Heart right ventricle (tissue), 16 donors: ENCODE measurements at regions not wholly inside any gene's neighbourhood (a gene's known extent, or its start where the extent isn't known, plus 50 kb on each side); places are given as distances from the start of the nearest gene placed in this dataset.

Source experiments
- ATAC-seq, 8 donors: fragments of 200-7000 bp; cut with Tn5 transposase; one replicate each; pipeline ENCODE4 v1.9.1; 2020; ENCODE audit warnings: mild to moderate bottlenecking in 8 of 8, moderate library complexity in 8 of 8, moderate number of reproducible peaks in 1 of 8
- DNase-seq, 2 donors: peaks; one replicate each; pipeline ENCODE4 v3.0.0-alpha.2; 2020
- H3K27ac ChIP-seq, 10 donors: fragments of 200-600 bp; sonication (generic) in 2 of 10; one replicate each; pipeline versions ENCODE4 v1.5.0 to v1.8.0; 2020 to 2022; ENCODE audit warnings: mild to moderate bottlenecking in 3 of 10
- H3K27me3 ChIP-seq, 7 donors: fragments of 200-600 bp; one replicate each; pipeline ENCODE4 v1.8.0; 2021 to 2022; ENCODE audit warnings: mild to moderate bottlenecking in 2 of 7
- H3K36me3 ChIP-seq, 9 donors: fragments of 200-600 bp; sonication (generic) in 1 of 9; one replicate each; pipeline versions ENCODE4 v1.5.0 to v1.8.0; 2020 to 2022; ENCODE audit warnings: mild to moderate bottlenecking in 2 of 9
- H3K4me1 ChIP-seq, 9 donors: fragments of 200-600 bp; sonication (generic) in 1 of 9; one replicate each; pipeline versions ENCODE4 v1.5.0 to v1.8.0; 2020 to 2022; ENCODE audit warnings: mild to moderate bottlenecking in 4 of 9
- H3K4me3 ChIP-seq, 10 donors: fragments of 200-600 bp; sonication (generic) in 2 of 10; one replicate each; pipeline versions ENCODE4 v1.5.0 to v1.8.0; 2020 to 2022; ENCODE audit warnings: mild to moderate bottlenecking in 7 of 10, moderate library complexity in 2 of 10
- H3K9me3 ChIP-seq, 11 donors: fragments of 200-600 bp in 10 of 11; sonication (generic) in 2 of 11; one replicate each; pipeline versions ENCODE4 v1.5.0 to v1.8.0; 2013 to 2022; ENCODE audit warnings: mild to moderate bottlenecking in 2 of 11, control low read depth in 1 of 11, moderate library complexity in 1 of 11
- WGBS, 2 donors: extraction: QIAGEN DNeasy Blood & Tissue Kit; methylation state at CpG; one replicate each; pipeline ENCODE4 v1.1.7; 2013; ENCODE audit warnings: inconsistent platforms in 1 of 2; 5-methylcytosine and 5-hydroxymethylcytosine counted together
- intact Hi-C, 10 donors: fragments of 100-400 bp; cut with DNase I; formaldehyde crosslinking; loops; one replicate each; pipeline versions ENCODE4 v1.11.1 to v1.14.2; 2022
- TF ChIP-seq, protein P1 (sequence below), 9 donors: fragments of 200-600 bp; sonication (generic) in 2 of 9; IDR thresholded peaks; one replicate each; pipeline versions ENCODE4 v1.5.0 to v1.8.0; 2021 to 2022; ENCODE audit warnings: antibody characterized with exemption in 9 of 9, mild to moderate bottlenecking in 5 of 9, moderate library complexity in 1 of 9
- donor health status: Arrhythmogenic right ventricular cardiomyopathy.
- donor health status: ischemic (EF 13 %, LVEDD 7.1; RV severe dilation, severe dysfunction).
- donor health status: healthy with polysubstance abuse.
- donor health status: DM: no; HTN: yes; CAD: no.
- donor health status: DM: no; HTN: no; CAD: no.
- donor health status: ischemic (EF 25% LVEDD 6.9; RV normal size, moderate dysfunction).
- donor health status: ischemic (EF 25% LVEDD 5.7; RV mildly dilated, moderate dysfunction).
- donor health status: healthy.
- donor health status: DM: yes; HTN: yes; CAD: no.
- donor health status: Ischemic cardiomyopathy.
- donor health status: ischemic (EF 35%, LVEDD 5.7; RV mildly dilated, moderate dysfunction).
- donor health status: nonischemic (EF 11% LVEDD 7.7; RV severe dilation, severe dysfunction).
- donor health status: DM: yes; HTN: yes; CAD: no.
- donor health status: PGD.
- donor health status: ischemic (EF 29% LVEDD 5.4; RV normal size, mild dysfunction).
- donor health status: nonischemic (EF 23%, LVEDD 6.1; RV moderate dilation, normal function).

DNA sequence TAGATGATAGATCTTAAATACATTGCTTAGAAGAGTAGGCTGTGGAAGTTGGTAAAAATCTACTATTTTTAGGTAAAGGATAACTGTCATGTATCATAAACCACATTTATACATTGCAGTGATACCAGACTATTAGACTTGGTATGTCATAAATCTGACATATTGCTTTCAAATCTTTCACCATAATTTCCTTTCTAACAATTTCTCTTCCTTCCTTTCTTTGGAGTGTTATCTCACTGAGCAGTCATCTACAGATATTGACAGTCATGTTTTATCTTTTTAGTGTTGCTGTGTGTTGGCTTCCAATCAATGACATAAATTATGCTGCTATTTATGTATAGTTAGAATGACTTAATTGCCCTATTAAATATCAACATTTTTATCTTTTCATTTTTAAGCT is 588.7 kb downstream of the TUSC7 start:
- TF ChIP-seq, protein P1, sequence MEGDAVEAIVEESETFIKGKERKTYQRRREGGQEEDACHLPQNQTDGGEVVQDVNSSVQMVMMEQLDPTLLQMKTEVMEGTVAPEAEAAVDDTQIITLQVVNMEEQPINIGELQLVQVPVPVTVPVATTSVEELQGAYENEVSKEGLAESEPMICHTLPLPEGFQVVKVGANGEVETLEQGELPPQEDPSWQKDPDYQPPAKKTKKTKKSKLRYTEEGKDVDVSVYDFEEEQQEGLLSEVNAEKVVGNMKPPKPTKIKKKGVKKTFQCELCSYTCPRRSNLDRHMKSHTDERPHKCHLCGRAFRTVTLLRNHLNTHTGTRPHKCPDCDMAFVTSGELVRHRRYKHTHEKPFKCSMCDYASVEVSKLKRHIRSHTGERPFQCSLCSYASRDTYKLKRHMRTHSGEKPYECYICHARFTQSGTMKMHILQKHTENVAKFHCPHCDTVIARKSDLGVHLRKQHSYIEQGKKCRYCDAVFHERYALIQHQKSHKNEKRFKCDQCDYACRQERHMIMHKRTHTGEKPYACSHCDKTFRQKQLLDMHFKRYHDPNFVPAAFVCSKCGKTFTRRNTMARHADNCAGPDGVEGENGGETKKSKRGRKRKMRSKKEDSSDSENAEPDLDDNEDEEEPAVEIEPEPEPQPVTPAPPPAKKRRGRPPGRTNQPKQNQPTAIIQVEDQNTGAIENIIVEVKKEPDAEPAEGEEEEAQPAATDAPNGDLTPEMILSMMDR (IDR thresholded peaks at IDR 0.05): no peak
- DNase-seq: no peak
- H3K9me3 ChIP-seq: peaks cover 0 to 2% (median 0%) of the 10 kb centered on the region in 11 donors
- no peaks in the 10 kb centered on the region for H3K4me1 ChIP-seq
- no peak overlapping the region for H3K4me3 ChIP-seq
- intact Hi-C loops: no loop called here
- H3K36me3 ChIP-seq: no peaks in the 10 kb centered on the region
- H3K27me3 ChIP-seq: no peaks in the 10 kb centered on the region
- H3K27ac ChIP-seq: no peak overlapping the region
- no peak for ATAC-seq

DNA sequence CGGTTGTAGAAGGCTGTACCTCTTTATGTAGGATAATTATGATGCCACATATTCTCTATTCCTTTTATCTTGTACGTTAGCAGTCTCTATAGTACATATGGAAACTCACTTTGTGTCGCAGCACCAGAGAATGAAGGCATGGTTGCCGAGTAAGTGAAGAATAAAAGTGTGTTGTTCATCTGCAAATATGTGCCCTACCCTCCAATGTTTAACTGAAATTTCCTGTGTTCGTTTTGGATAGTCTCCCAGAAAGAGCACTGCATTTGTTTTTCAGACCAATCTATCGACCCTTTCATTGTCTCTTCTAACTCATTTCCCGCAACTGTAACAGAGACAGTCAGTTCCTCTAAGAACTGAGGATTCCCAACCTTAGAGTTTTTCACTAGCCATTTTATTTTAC is 592.8 kb downstream of the TUSC7 start:
- Histone ChIP-seq H3K27ac (no peak overlapping the region), H3K4me3 (no peak overlapping the region), H3K36me3 (no peaks in the 10 kb centered on the region), H3K9me3 (peaks cover 0 to 2% (median 0%) of the 10 kb centered on the region in 11 donors), H3K27me3 (no peaks in the 10 kb centered on the region), H3K4me1 (peaks cover 0 to 4% (median 0%) of the 10 kb centered on the region in 9 donors)
- ATAC-seq (no peak), DNase-seq (no peak)
- TF ChIP-seq, protein P1 (IDR thresholded peaks at IDR 0.05): no peak
- intact Hi-C loops: no loop called here
- WGBS, 2 donors: 60 to 68% methylated on average over 7 of the region's 7 CpGs

DNA sequence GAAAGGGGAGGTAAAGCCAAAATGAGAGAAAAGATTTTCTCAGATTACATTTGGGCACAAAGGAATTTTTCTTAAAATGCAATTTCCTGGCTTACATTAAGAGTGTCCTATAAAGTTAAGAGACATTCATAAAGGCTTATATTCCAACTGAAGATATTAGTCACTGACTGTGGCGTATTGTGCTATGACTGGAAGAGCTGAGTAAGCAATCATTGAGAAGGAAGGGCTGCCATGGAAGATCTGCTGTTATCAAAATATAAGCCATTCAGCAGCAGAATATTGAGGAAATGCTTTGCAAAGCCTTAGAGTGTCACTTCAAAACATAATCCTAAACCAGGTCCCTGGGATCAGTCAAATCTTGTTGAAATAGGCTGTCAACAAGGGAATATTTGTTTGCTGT is 593.9 kb downstream of the TUSC7 start:
- Histone ChIP-seq H3K27ac (no peak overlapping the region), H3K4me3 (no peak overlapping the region), H3K36me3 (no peaks in the 10 kb centered on the region), H3K27me3 (no peaks in the 10 kb centered on the region), H3K4me1 (peaks cover 0 to 4% (median 0%) of the 10 kb centered on the region in 9 donors), H3K9me3 (peaks cover 0 to 2% (median 0%) of the 10 kb centered on the region in 11 donors)
- no peak for ATAC-seq
- WGBS, 2 donors: 63 to 78% methylated on average over 1 of the region's 1 CpG
- intact Hi-C loops: no loop called here
- DNase-seq: no peak
- TF ChIP-seq, protein P1 (IDR thresholded peaks at IDR 0.05): no peak

DNA sequence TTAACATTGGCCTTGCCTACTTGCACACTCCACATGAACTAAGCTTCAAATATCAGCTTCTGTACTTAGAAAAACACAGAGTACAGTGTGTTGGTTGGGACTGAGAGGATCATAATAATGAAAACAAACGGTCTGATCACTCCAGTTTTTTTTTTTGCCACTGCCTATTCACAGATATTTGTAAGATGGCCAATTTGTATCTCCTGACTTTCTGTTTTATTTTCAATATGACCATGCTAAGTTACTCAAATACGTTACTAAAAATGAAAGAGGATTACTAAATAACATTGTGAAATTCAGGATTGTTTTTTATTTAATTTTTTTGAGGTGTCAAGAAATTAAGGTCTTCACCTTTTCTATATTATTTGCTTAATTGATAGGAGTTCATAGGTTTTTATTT is 595.1 kb downstream of the TUSC7 start:
- 49 to 59% methylated on average over 2 of the region's 2 CpGs for WGBS, 2 donors
- TF ChIP-seq, protein P1 (IDR thresholded peaks at IDR 0.05): no peak
- H3K27ac ChIP-seq: no peak overlapping the region
- peaks cover 0 to 4% (median 0%) of the 10 kb centered on the region in 9 donors for H3K4me1 ChIP-seq
- H3K9me3 ChIP-seq: peaks cover 0 to 2% (median 0%) of the 10 kb centered on the region in 11 donors
- H3K36me3 ChIP-seq: no peaks in the 10 kb centered on the region
- intact Hi-C loops: no loop called here
- ATAC-seq (no peak), DNase-seq (no peak)
- no peaks in the 10 kb centered on the region for H3K27me3 ChIP-seq
- H3K4me3 ChIP-seq: no peak overlapping the region
